HepG2 (cell line): ENCODE measurements at regions not wholly inside any gene's neighbourhood (a gene's known extent, or its start where the extent isn't known, plus 50 kb on each side); places are given as distances from the start of the nearest gene placed in this dataset.
A peak's percentile ranks its signal among the peaks of the same experiment; 100 is the strongest.

ENCODE experiments used
- ARNT ChIP-seq: fragments of 450-650 bp; IDR thresholded peaks from 2 replicates; pipeline ENCODE4 v1.6.1; 2017
- EHMT2 ChIP-seq: fragments of 200-600 bp; sonication (generic); IDR thresholded peaks from 2 replicates; pipeline ENCODE4 v1.7.0; 2017; ENCODE audit warnings: antibody characterized with exemption, low read depth, low read length, borderline replicate concordance
- HNF4G ChIP-seq, 2 experiments: sonication (generic) in 1 of 2; formaldehyde crosslinking in 1 of 2; IDR thresholded peaks; 2 replicates each; pipeline versions ENCODE4 v1.4.0 to v1.6.1; 2011 to 2020; ENCODE audit warnings: borderline replicate concordance in 2 of 2, low read depth in 2 of 2, mild to moderate bottlenecking in 2 of 2, low read length in 1 of 2, missing genetic modification reagents in 1 of 2, moderate library complexity in 1 of 2
- IKZF4 ChIP-seq: sonication (generic); formaldehyde crosslinking; IDR thresholded peaks from 2 replicates; pipeline ENCODE4 v1.5.1; 2020; ENCODE audit warnings: borderline replicate concordance, mild to moderate bottlenecking, low read depth, missing genetic modification reagents; ENCODE audit errors: not compliant biosample characterization
- KDM5A ChIP-seq: fragments of 200-600 bp; sonication (generic); IDR thresholded peaks from 2 replicates; pipeline ENCODE4 v1.7.0; 2018; ENCODE audit warnings: antibody characterized with exemption, mild to moderate bottlenecking, low read length, borderline replicate concordance
- KLF11 ChIP-seq: IDR thresholded peaks from 2 replicates; pipeline ENCODE4 v1.6.1; 2016; ENCODE audit warnings: missing compliant biosample characterization
- KLF16 ChIP-seq, 2 experiments: sonication (generic) in 1 of 2; formaldehyde crosslinking in 1 of 2; IDR thresholded peaks; 2 replicates each; pipeline versions ENCODE4 v1.6.1 to v1.8.0; 2016 to 2023; ENCODE audit warnings: missing genetic modification reagents in 2 of 2, missing compliant biosample characterization in 1 of 2
- MNT ChIP-seq: fragments of 450-650 bp; IDR thresholded peaks from 2 replicates; pipeline ENCODE4 v1.6.1; 2016
- NFE2 ChIP-seq: sonication (generic); formaldehyde crosslinking; IDR thresholded peaks from 2 replicates; pipeline ENCODE4 v1.4.0; 2020; ENCODE audit warnings: missing genetic modification reagents
- NFIC ChIP-seq: IDR thresholded peaks from 2 replicates; pipeline ENCODE4 v1.6.1; 2012; ENCODE audit warnings: mild to moderate bottlenecking, low read length, inconsistent platforms
- NFYB ChIP-seq: sonication (generic); formaldehyde crosslinking; IDR thresholded peaks from 2 replicates; pipeline ENCODE4 v1.4.0; 2020; ENCODE audit warnings: missing genetic modification reagents
- PHF20 ChIP-seq: sonication (generic); formaldehyde crosslinking; IDR thresholded peaks from 2 replicates; pipeline ENCODE4 v1.5.0; 2020; ENCODE audit warnings: mild to moderate bottlenecking, missing genetic modification reagents
- POLR2G ChIP-seq: fragments of 200-400 bp; formaldehyde crosslinking; IDR thresholded peaks from 2 replicates; pipeline ENCODE4 v1.6.1; 2018; ENCODE audit warnings: mild to moderate bottlenecking, low read depth, low read length, moderate library complexity
- SOX13 ChIP-seq, 3 experiments: fragments of 450-650 bp in 1 of 3; sonication (generic) in 1 of 3; formaldehyde crosslinking in 1 of 3; IDR thresholded peaks in 2 of 3; conservative IDR thresholded peaks in 1 of 3; 2 replicates each; pipeline versions ENCODE4 v1.5.0 to v1.6.1; 2016 to 2020; ENCODE audit warnings: antibody characterized with exemption in 1 of 3, mild to moderate bottlenecking in 1 of 3, missing compliant biosample characterization in 1 of 3, missing genetic modification reagents in 1 of 3, moderate library complexity in 1 of 3
- SOX5 ChIP-seq: IDR thresholded peaks from 2 replicates; pipeline ENCODE4 v1.6.1; 2016; ENCODE audit warnings: borderline replicate concordance
- TCF7 ChIP-seq: sonication (generic); IDR thresholded peaks from 2 replicates; pipeline ENCODE4 v1.6.1; 2016; ENCODE audit warnings: antibody characterized with exemption, low read depth
- ZBTB7A ChIP-seq: sonication (generic); formaldehyde crosslinking; IDR thresholded peaks from 2 replicates; pipeline ENCODE4 v1.8.0; 2022; ENCODE audit warnings: mild to moderate bottlenecking, missing genetic modification reagents
- ZKSCAN8 ChIP-seq: IDR thresholded peaks from 2 replicates; pipeline ENCODE4 v1.6.1; 2016; ENCODE audit warnings: borderline replicate concordance, missing genetic modification reagents, missing compliant biosample characterization
- ZNF124 ChIP-seq: sonication (generic); formaldehyde crosslinking; IDR thresholded peaks from 2 replicates; pipeline ENCODE4 v1.4.0; 2020; ENCODE audit warnings: missing genetic modification reagents
- ZNF274 ChIP-seq: sonication (generic); formaldehyde crosslinking; IDR thresholded peaks from 2 replicates; pipeline ENCODE4 v1.5.1; 2020; ENCODE audit warnings: mild to moderate bottlenecking, missing genetic modification reagents
- ZNF33A ChIP-seq: sonication (generic); formaldehyde crosslinking; IDR thresholded peaks from 2 replicates; pipeline ENCODE4 v1.5.1; 2020; ENCODE audit warnings: missing genetic modification reagents, mild to moderate bottlenecking, moderate library complexity, borderline replicate concordance
- ZNF33B ChIP-seq: sonication (generic); formaldehyde crosslinking; IDR thresholded peaks from 2 replicates; pipeline ENCODE4 v1.5.1; 2020; ENCODE audit warnings: mild to moderate bottlenecking, missing genetic modification reagents
- ZNF569 ChIP-seq: sonication (generic); formaldehyde crosslinking; IDR thresholded peaks from 2 replicates; pipeline ENCODE4 v1.5.0; 2020; ENCODE audit warnings: mild to moderate bottlenecking, missing genetic modification reagents, moderate library complexity, borderline replicate concordance
- ZNF768 ChIP-seq: sonication (generic); formaldehyde crosslinking; IDR thresholded peaks from 2 replicates; pipeline ENCODE4 v1.4.0; 2020; ENCODE audit warnings: missing genetic modification reagents
- ZNF788 ChIP-seq: sonication (generic); formaldehyde crosslinking; IDR thresholded peaks from 2 replicates; pipeline ENCODE4 v1.5.0; 2020; ENCODE audit warnings: mild to moderate bottlenecking, missing genetic modification reagents, borderline replicate concordance
- TF ChIP-seq, protein P1 (sequence below): IDR thresholded peaks from 2 replicates; pipeline ENCODE4 v1.4.0; 2020; ENCODE audit warnings: mild to moderate bottlenecking, missing genetic modification reagents
- TF ChIP-seq, protein P2 (sequence below): sonication (generic); formaldehyde crosslinking; IDR thresholded peaks from 2 replicates; pipeline ENCODE4 v1.5.0; 2020; ENCODE audit warnings: missing genetic modification reagents

- TF ChIP-seq SOX5 (CRISPR knock-in tag), result no peak
- TF ChIP-seq EHMT2, result peak; percentile 36; the same call in 1 of the 2 replicates
- no peak for TF ChIP-seq ZKSCAN8 (CRISPR knock-in tag)
- no peak for TF ChIP-seq ZNF33A (CRISPR knock-in tag)
- no peak for TF ChIP-seq SOX13 (IDR thresholded peaks at IDR 0.05)
- TF ChIP-seq SOX13 (CRISPR knock-in tag; conservative IDR thresholded peaks at IDR 0.05 in 1 of 2, IDR thresholded peaks at IDR 0.05 in 1 of 2), result peak in 1 of 2 experiments; percentile 64; a peak in 2 of 4 replicates
- no peak for TF ChIP-seq KLF16 (CRISPR knock-in tag; IDR thresholded peaks at IDR 0.05)
- no peak for TF ChIP-seq NFE2 (CRISPR knock-in tag)
- 0 out of 2 replicates have a peak, but pooled peaks have one; percentile 28 for TF ChIP-seq NFIC
- TF ChIP-seq MNT, result no peak
- no peak for TF ChIP-seq ZNF569 (CRISPR knock-in tag)
- no peak for TF ChIP-seq KLF11 (CRISPR knock-in tag)
- TF ChIP-seq ARNT, result no peak
- TF ChIP-seq ZNF124, result no peak
- TF ChIP-seq IKZF4, result no peak
- TF ChIP-seq PHF20, result no peak
- no peak for TF ChIP-seq ZNF33B
- TF ChIP-seq, protein P1, sequence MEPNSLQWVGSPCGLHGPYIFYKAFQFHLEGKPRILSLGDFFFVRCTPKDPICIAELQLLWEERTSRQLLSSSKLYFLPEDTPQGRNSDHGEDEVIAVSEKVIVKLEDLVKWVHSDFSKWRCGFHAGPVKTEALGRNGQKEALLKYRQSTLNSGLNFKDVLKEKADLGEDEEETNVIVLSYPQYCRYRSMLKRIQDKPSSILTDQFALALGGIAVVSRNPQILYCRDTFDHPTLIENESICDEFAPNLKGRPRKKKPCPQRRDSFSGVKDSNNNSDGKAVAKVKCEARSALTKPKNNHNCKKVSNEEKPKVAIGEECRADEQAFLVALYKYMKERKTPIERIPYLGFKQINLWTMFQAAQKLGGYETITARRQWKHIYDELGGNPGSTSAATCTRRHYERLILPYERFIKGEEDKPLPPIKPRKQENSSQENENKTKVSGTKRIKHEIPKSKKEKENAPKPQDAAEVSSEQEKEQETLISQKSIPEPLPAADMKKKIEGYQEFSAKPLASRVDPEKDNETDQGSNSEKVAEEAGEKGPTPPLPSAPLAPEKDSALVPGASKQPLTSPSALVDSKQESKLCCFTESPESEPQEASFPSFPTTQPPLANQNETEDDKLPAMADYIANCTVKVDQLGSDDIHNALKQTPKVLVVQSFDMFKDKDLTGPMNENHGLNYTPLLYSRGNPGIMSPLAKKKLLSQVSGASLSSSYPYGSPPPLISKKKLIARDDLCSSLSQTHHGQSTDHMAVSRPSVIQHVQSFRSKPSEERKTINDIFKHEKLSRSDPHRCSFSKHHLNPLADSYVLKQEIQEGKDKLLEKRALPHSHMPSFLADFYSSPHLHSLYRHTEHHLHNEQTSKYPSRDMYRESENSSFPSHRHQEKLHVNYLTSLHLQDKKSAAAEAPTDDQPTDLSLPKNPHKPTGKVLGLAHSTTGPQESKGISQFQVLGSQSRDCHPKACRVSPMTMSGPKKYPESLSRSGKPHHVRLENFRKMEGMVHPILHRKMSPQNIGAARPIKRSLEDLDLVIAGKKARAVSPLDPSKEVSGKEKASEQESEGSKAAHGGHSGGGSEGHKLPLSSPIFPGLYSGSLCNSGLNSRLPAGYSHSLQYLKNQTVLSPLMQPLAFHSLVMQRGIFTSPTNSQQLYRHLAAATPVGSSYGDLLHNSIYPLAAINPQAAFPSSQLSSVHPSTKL, result peak; percentile 72; the same call in 1 of the 2 replicates
- peak; percentile 25 for TF ChIP-seq TCF7
- no peak for TF ChIP-seq ZBTB7A (CRISPR knock-in tag)
- no peak for TF ChIP-seq NFYB
- TF ChIP-seq KDM5A, result no peak
- TF ChIP-seq, protein P2, sequence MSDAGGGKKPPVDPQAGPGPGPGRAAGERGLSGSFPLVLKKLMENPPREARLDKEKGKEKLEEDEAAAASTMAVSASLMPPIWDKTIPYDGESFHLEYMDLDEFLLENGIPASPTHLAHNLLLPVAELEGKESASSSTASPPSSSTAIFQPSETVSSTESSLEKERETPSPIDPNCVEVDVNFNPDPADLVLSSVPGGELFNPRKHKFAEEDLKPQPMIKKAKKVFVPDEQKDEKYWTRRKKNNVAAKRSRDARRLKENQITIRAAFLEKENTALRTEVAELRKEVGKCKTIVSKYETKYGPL (CRISPR knock-in tag), result no peak
- TF ChIP-seq ZNF274 (CRISPR knock-in tag), result no peak
- peak; percentile 48; the same call in 1 of the 2 replicates for TF ChIP-seq HNF4G (IDR thresholded peaks at IDR 0.05; ENCODE audit: borderline replicate concordance, low read depth, low read length)
- no peak for TF ChIP-seq HNF4G (CRISPR knock-in tag; IDR thresholded peaks at IDR 0.05; ENCODE audit: borderline replicate concordance, low read depth)
- no peak for TF ChIP-seq ZNF768
- no peak for TF ChIP-seq ZNF788 (CRISPR knock-in tag)
- TF ChIP-seq POLR2G, result no peak
These were observed 257.1 kb downstream of the HNMT start (continued) for GRCh38 chr2:138221358-138221757.
